ENCODE measurements at regions not wholly inside any gene's neighbourhood (a gene's known extent, or its start where the extent isn't known, plus 50 kb on each side); places are given as distances from the start of the nearest gene placed in this dataset.

DNA sequence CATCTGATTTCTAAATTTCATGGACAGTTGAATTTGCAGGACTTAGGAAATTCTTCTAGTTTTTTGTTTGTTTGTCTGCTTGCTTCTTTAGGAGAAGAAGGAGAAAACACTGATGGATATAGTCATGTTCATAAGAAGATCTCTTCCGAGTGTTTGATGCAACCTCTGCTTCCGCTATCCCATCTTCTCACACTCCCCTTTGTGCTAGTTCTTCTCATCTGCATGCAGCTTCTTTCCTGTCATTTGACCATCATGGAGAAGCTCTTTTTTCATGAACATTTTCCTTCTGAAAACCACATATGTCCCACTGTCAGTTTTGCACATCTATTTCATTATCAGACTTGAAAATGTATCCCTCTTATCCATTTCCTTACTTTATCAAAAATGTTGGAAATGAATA lies 346.9 kb upstream of the PRKCQ start:
- TF ChIP-seq, protein P1, sequence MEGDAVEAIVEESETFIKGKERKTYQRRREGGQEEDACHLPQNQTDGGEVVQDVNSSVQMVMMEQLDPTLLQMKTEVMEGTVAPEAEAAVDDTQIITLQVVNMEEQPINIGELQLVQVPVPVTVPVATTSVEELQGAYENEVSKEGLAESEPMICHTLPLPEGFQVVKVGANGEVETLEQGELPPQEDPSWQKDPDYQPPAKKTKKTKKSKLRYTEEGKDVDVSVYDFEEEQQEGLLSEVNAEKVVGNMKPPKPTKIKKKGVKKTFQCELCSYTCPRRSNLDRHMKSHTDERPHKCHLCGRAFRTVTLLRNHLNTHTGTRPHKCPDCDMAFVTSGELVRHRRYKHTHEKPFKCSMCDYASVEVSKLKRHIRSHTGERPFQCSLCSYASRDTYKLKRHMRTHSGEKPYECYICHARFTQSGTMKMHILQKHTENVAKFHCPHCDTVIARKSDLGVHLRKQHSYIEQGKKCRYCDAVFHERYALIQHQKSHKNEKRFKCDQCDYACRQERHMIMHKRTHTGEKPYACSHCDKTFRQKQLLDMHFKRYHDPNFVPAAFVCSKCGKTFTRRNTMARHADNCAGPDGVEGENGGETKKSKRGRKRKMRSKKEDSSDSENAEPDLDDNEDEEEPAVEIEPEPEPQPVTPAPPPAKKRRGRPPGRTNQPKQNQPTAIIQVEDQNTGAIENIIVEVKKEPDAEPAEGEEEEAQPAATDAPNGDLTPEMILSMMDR (conservative IDR thresholded peaks at IDR 0.05; ENCODE audit: low read length): no peak
- no peak for TF ChIP-seq EZH2phosphoT487 (IDR thresholded peaks at IDR 0.05; ENCODE audit: borderline replicate concordance)

Data from Loucy (cell line).